ENCODE measurements at regions not wholly inside any gene's neighbourhood (a gene's known extent, or its start where the extent isn't known, plus 50 kb on each side); places are given as distances from the start of the nearest gene placed in this dataset.

DNA sequence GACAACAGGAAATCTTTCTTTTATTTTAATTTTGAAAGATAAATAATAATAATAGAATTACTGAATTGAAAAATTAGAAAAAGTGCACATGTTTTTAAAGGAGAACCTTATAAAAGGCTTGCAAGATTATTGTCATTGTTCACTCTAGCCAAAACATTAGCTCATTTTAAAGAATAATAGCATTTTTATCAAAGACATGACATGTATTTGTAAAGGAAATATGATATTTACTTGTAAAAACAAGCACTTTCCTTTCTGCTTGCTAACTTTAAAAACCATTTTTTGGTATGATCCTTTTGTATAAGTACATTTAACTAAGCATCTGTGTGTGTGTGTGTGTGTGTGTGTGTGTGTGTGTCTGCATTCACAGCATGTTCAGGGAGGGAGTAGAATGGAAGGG lies 156.3 kb upstream of the C1orf87 start:
- DNase-seq: no peak

DNA sequence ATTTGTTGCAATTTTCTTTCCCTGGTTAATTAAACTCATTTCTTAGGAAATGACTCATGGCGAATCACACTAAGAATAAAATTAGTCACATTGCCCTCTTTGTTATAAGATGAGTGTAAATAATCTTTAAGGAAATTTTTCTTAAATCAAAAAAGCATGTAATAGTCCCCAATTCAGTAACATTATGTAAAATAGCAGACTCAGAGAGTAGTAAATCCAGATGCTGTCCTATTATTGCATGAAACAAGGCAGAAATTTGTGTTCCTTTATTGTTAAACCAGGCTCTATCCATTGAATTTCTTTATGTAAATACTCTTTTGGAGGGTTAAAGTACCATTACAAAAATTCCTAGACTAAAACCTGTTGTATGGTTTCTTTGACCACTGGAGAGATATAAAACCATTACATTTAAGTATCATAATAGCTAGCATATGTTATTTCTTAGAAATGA lies 154.5 kb upstream of the C1orf87 start:
- no peak for DNase-seq

DNA sequence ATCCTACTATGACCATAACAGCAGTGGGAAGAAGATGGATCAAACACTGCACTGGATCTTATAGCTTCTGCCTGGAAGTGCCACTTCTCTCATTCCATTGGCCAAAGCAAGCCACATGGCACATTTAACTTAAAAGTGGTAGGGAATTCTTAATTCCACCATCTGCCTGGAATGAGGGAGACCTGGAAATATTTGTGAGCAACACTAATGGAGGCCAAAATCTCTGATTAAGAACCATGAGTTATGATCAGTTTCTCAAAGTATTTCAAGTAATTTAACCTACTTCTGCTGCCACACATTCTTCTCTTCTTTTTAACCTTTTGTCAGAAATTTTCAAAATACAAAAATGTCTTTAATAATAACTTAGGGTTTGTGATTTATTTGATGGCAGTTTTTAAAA lies 154.0 kb upstream of the C1orf87 start:
- no peak for DNase-seq

DNA sequence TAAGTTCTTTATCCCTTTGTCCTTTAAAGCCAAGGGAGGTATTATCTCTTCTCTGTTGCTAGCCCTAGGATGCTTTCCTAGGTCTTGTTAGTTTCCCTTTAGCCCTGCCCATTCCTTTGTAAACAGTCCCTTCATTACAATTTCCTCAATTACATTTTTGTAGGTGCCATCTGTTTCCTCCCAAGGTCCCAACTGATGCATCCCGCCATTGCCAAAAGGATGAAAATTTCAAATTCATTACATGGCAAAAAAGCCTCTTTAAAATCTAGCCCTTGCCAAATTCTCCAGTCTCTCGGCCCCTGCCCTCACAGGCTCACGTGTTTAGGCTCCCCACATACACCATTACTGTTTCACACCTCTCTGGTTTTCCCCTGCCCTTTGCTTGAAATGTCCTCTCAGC lies 151.9 kb upstream of the C1orf87 start:
- DNase-seq: no peak

DNA sequence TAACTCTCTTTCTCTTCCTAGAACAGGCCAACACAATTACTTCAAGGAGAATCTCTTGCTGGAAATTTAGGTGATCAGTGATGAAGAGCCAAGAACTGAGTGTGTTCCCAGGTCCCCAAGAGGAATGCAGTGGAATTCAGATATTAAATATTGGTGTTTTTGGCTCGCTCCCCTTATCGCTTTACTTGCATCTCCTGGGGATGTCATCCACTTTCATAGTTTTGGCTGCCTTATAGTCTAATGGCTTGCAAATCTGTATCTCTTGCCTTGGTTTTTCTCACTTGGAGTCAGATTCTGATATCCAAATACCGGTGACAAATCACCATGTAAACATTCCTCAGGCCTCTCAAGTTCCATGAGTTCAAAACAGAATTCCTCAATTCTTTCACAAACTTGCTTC lies 151.0 kb upstream of the C1orf87 start:
- no peak for DNase-seq

DNA sequence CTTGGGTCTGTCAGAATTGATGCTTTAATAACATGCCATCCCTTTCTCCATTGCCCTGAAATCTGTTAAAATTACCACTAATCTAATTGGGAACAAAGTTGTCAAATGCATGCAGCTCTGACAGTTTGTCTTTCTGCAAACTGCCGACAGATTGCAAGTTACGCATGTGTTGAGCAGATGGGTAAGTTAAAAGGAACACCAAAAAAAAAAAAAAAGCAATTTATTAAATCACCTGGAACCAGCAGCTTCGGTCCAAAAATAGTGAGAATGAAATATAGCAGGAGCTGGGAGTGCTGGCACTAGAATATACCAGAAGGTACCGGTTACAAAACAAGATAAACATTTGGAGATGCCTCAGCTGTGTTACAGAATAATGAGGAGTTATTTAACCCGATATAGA lies 149.6 kb upstream of the C1orf87 start:
- no peak for DNase-seq

DNA sequence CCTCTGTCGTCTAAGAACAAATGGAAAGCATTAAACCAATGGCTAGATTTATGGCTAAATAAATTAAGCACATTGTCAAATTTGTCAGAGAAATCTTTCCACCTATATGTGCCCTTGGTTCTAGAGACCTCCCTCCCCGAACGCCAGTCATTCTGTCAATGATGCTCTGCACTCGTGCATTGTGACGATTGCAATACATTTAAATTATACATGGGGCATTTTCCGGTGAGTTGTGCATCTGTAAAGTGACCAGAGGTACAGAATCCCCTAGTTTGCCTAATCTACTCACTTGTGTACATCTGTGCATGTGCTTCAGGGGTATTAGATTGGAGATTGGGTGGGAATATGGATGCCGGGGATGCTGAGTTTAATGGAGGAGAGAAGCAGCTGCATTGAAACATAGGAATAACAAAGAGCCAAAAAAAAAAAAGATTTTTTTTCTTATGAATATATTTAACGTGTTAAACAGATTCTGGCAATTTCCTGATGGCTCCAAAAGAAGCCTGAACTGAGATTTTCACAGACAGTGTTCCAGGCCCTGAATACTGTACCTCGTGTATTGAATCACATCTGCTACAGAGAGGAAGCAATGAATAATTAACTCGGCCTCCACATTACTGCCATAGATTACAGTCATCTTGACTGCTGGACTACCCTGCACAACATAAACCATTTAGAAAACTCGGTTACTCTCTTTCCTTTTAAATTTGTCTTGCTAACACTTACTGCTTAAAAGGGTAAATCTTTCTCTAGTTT lies 149.0 kb upstream of the C1orf87 start:
- no peak for DNase-seq

DNA sequence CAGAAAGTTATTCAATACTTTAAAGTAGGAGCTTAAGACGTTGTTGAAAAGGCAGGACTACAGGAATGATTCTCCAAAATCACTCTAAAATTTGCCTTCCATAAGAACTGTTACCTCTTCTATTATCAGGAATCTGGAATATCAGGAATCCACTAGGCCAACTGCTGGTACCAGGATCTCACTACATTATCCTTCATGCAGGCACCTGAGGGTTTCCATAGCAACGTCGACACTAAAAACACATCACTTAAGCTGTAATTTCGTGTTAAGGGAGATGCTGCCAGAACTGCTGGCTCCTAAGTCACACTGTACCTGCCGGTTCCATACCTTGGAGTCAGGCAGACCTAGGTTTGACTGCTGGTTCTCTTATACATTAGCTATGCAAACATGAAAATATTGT lies 139.7 kb upstream of the C1orf87 start:
- DNase-seq: no peak

DNA sequence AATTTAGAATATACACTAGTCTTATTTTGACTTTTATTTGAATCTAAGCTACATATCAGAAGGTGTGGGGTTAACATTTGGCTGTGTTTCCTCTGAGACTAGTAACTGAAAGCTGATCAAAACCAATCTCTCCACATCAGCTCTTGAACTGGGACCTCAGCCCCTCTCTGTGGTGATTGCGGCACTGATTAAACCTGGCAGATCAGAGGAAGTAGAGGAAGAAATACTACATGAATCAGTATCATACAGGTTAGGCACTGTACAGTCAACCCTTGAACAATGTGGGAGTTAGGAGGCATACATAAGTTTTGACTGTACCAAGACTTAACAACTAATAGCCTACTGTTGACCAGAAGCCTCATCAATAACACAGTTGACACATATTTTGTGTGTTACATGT lies 122.5 kb upstream of the C1orf87 start:
- DNase-seq: no peak

DNA sequence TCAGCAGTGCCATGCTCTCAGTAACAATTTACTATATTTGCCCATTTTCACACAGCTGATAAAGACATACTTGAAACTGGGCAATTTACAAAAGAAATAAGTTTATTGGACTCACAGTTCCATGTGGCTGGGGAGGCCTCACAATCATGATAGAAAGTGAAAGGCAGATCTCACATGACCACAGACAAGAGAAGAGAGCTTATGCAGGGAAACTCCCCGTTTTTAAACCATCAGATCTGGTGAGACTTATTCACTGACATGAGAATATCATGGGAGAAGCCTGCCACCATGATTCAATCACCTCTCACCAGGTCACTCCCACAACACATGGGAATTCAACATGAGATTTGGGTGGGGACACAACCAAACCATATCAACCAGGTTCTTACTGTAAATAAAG lies 112.1 kb upstream of the C1orf87 start:
- DNase-seq: no peak

DNA sequence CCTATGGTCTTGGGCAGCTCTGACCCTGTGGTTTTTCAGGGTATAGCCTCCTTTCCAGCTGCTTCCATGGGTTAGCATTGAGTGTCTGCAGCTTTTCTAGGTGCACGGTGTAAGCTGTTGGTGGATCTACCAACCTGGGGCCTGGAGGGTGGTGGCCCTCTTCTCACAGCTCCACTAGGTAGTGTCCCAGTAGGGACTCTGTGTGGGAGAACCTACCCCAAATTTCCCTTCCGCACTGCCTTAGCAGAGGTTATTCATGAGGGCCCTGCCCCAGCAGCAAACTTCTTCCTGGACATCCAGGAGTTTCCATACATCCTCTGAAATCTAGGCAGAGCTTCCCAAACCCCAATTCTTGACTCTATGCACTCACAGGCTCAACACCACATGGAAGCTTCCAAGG lies 111.0 kb upstream of the C1orf87 start:
- DNase-seq: no peak

DNA sequence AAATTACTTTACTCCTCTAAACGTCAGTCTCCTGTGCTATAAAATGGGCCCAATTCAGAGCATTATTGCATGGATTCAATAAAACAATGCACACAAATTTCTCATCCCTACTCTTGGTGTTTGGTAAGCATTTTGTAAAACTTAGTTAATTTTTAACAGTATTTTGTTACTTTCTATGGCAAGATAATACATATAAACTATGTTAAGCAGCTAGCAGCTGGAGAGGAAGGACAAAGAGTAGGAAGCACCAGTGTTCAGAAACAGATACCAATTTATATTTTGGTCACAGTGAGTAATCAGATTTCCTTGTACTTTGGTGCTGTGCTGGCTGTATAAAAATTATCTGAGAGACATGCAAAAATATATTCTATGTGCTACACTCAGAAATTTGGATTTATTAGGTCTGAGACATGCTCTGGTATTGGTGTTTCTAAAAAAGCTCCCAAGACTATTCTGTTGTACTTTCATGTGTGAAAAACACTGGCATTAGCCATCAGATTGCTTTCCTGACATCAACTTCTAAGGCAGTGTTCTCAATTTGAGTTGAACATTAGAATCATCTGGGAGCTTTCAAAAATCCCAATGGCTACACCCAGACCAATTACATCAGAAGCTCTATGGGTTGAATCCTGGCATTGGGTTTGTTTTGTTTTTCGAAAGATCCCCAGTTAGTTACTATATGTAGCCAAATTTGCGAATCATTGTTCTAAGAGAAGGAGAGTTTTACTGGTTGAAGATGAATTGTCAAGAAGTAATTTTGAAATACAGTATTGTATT lies 100.3 kb upstream of the C1orf87 start:
- no peak for DNase-seq

DNA sequence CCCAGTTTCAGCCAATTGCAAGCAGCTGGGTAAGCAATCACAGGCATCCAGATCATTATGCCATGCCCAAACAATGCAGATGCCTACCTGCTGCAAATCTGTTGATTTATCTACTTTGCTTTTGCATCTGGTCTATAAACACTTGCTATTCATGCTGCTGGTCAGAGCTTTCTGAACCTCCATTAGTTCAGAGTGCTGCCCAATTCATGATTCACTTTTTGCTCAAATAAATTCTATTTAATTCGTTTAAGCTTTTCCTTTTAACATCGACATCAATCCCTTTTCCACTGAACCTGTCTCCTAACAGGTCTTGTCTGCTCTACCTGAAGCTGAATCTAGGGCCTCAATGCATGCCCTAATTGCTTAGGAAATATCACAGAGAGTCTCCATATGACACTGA lies 99.4 kb upstream of the C1orf87 start:
- no peak for DNase-seq

DNA sequence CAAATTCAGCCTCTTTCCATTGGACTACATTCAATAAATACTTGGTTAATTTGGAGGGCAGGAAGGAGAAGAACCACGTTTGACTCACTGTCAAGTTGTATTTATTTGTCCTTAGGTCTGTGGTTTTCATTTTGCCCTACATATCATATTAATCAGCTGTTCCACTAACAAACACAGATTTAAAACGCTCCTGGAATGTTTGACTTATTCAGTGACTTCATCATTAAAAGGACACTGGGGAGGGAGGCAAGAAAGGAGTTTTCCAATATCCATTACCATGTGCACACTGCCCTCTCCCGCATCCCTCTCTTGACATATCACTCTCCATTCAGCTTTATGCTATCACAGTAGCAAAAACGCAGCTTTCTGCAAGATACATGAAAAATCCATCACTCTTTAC lies 98.2 kb upstream of the C1orf87 start:
- DNase-seq: no peak

DNA sequence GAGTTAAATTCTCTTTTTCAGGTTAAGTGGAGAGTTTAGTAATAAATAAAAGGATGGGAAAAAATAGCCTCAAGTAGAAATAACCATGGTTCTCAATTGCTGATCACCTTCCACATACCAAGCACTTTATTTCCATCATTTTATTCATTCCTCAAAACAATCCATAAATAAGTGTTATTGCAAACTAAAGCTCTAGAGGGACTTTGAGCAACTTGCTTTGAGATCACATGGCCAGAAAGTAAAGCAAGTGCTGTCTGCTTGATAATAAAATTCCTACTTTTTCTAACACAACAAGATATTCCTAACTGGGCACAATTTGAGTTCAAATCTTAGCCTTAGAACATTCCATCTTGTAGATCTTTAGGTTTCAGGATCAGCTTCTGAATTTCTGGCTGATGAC lies 97.1 kb upstream of the C1orf87 start:
- no peak for DNase-seq

DNA sequence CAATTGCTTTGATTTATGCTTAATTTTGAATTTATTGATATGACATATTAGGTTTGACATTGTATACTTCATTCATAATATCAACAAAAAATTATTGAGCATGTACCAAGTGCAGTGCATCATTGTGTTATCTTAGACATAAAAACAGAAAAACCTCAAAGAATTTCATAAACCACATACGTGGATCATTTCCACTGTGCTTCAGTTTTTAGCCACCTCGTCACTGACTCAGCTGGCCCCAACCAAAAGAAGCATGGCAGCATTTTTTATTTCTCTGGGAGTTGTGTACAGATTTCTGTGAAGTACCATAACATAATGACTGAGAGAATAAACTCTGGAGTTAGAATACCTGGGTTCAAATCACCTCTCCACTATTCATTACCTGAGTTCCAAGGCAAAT lies 95.6 kb upstream of the C1orf87 start:
- DNase-seq: no peak

DNA sequence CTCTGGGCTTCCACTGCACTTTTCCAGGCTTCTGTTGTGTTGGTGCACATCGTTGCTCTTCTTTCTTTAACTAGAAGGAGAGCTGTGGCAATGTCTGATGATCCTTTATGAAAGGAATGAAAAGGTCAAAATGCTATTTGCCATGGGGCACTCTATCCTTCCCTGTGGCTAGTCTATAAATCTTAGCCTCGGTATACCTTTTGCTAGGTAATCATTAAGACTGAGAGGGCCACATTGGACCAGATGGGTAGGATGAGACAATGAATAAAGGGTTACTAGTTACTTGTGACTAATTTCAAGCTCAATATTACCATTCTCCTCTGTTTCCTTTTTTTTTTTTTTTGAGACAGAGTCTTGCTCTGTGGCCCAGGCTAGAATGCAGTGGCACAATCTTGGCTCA lies 89.4 kb upstream of the C1orf87 start:
- DNase-seq: no peak

DNA sequence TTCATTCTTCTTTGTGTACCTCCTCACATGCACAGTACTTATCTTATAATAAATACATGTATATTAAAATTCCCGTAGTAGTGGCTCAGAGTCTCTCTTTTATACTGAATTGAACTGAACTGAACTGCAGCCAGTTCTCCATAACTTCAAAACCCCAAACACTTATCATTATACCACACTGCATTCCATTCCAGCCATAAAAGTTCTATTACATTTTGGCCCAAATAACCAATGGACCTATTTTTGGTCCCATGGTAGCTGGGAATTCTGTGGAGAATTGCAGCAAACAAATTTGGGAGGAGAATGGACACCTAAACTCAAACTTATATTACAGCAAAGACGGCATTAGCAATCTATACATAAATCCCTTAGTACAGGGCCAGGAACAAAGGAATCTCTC lies 86.6 kb upstream of the C1orf87 start:
- no peak for DNase-seq

DNA sequence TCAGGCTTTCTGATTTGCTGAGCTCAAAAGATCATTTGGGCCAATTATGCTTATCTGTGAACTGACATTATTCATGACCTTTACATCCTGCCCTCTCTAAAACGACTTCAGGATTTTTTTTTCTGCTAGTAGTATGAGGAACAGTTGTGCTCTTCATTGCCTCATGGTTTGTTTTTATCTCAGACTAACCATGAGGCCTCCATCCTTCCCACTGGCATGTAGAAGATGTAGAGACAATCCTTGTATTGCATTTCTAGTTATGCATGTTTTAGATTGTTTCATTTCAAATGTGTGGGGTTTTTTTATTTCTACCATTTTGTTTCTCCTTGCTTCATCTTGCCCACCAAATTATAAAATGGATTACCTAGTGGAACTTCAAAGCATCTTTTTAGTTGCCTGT lies 82.8 kb upstream of the C1orf87 start:
- no peak for DNase-seq

DNA sequence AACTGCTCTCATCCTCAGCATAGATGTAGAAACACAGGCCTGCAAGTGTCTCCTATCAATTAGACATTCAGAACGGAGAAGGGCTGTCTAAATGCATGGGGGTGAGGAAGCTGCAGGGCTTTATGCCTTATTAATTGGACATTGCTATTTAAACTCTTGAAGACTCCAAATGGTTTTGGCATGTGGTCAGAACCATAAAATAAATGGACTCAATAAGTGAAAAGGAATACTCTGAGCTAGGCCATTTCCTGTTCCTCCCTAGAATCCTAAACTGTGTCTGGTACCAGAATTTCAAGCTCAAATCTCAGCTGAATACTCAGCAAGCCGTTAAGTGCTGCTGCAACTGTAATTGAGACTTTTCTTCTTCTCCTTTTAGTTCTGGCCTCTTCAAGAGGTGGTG lies 80.4 kb upstream of the C1orf87 start:
- DNase-seq: no peak

DNA sequence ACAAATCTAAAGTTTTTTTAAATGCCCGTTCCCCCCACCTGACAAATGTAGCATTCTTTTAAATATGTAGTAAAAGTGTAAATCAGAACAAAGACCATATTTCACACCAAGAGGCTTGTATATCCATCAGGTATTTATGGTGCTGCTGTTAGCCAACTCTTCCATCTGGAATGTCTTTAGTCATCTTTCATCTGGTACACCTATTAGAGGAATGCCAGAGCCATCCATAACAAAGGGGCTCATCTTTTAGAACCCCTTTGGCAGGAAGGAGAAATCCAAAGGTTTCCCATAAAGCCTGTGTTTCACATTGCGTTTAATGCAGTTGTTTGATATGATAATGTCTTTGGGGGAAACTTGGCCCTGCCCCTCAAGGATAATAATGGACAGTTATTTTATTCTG lies 79.3 kb upstream of the C1orf87 start:
- no peak for DNase-seq

DNA sequence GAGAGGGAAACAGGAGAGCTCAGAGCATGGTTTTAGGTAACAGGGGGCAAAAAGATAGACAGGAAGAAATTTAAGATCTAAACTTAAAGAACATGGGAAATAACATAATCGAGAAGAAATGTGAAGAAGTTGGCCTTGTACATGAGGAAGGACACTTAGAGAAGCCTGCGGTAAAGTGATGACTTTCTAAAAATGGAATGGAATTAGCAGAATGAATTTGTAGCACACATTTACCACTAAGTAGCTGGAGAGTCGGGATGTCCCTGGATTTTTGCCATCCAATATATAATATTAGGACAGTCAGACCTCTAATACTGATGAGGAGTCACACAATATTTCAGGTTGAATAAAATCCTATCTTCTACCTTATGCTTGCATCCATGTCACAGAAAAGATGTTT lies 77.7 kb upstream of the C1orf87 start:
- no peak for DNase-seq

DNA sequence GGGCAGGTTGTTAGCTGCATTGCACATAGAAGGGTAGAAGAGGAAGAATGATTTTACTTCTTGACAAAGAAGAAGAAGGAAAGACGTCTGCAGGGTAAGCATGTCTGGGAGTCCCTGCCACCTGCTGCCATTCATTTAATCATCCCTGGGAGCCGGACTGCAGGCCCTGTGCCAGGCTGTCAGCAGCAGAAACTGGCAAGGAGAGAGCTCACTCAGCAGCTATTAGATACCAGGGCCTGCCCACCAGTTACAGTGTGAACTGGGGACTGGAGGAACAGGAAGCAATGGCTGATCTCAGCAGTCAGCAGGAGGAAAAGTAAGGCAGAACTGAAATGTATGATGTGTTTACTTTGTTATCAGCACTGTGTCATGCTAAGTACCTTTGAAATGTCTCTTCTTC lies 75.7 kb upstream of the C1orf87 start:
- no peak for DNase-seq

DNA sequence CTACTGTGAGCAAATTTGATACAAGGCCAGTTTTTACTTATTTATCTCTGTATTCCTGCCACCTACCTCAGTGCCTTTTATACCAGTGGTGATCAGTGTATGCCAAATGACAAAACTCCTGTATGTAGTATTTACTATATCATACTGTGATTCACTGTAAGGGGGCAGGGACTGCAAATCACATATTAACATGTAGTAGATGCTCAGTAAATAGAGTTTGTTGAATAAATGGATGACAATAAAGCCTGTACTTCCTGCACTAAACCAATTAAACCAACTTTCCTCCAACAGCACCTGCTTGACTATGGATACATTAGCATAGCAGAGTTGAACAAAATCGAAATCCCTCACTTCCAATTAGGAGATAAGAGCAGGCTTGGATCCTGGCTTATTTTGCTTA lies 73.3 kb upstream of the C1orf87 start:
- DNase-seq: no peak

DNA sequence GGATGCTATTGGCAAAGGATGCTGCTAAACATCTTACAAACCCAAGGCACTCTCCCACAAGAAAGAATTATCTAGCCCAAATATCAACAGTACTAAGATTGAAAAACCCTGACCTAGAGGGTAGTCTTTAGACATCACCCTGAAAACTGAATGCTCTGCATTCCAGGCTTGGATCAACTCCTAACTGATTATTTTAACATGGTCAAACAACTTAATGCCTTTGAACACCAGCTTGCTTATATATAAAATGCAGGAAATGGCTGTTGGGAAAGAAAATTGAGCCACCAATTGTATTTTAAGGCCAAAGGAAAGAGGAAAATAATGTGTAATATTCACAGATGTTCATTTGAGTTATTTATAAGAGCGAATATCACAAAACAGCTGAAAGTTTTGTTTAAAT lies 72.2 kb upstream of the C1orf87 start:
- DNase-seq: no peak

Measured in activated CD4-positive, alpha-beta T cell treated with anti-CD3 and anti-CD28 coated beads, Interleukin-2, amount 50 U/mL, for 4 hours (primary cell).